Endothelial cell (in vitro differentiated cells): ENCODE measurements at regions not wholly inside any gene's neighbourhood (a gene's known extent, or its start where the extent isn't known, plus 50 kb on each side); places are given as distances from the start of the nearest gene placed in this dataset.

Experiments used
- DNase-seq: peaks from one replicate; pipeline ENCODE4 v3.0.0; 2021; ENCODE audit warnings: low spot score
- H3K27ac Mint-ChIP-seq: one replicate; pipeline ENCODE4 v1.8.0; 2021; ENCODE audit warnings: mixed read lengths, inconsistent platforms; ENCODE audit not compliant: unreplicated experiment
- H3K27me3 Mint-ChIP-seq: one replicate; pipeline ENCODE4 v1.8.0; 2021; ENCODE audit warnings: mild to moderate bottlenecking, moderate library complexity, mixed read lengths, inconsistent platforms; ENCODE audit not compliant: unreplicated experiment
- H3K36me3 Mint-ChIP-seq: one replicate; pipeline ENCODE4 v1.8.0; 2021; ENCODE audit warnings: mild to moderate bottlenecking, low read depth, mixed read lengths, inconsistent platforms; ENCODE audit not compliant: unreplicated experiment
- H3K4me1 Mint-ChIP-seq: one replicate; pipeline ENCODE4 v1.8.0; 2021; ENCODE audit warnings: mild to moderate bottlenecking, mixed read lengths, inconsistent platforms; ENCODE audit not compliant: unreplicated experiment
- H3K4me3 Mint-ChIP-seq: one replicate; pipeline ENCODE4 v1.8.0; 2021; ENCODE audit warnings: mild to moderate bottlenecking, mixed read lengths, inconsistent platforms; ENCODE audit not compliant: unreplicated experiment
- H3K9me3 Mint-ChIP-seq: one replicate; pipeline ENCODE4 v1.8.0; 2021; ENCODE audit warnings: mixed read lengths, inconsistent platforms; ENCODE audit not compliant: unreplicated experiment
- CTCF ChIP-seq: fragments of 200-600 bp; sonication (generic); IDR thresholded peaks from one replicate; pipeline ENCODE4 v1.5.0; 2021; ENCODE audit warnings: antibody characterized with exemption; ENCODE audit not compliant: unreplicated experiment

GRCh38 chr20:51873652-51874051 is 71.3 kb upstream of the SALL4 start:
- TF ChIP-seq CTCF: no peak
- H3K9me3 Mint-ChIP-seq: no peaks in the 10 kb centered on the region
- H3K27ac Mint-ChIP-seq: no peak overlapping the region
- H3K27me3 Mint-ChIP-seq: peaks cover 2% of the 10 kb centered on the region
- H3K36me3 Mint-ChIP-seq: no peaks in the 10 kb centered on the region
- DNase-seq: no peak
- no peak overlapping the region for H3K4me3 Mint-ChIP-seq
- H3K4me1 Mint-ChIP-seq: no peaks in the 10 kb centered on the region

DNA sequence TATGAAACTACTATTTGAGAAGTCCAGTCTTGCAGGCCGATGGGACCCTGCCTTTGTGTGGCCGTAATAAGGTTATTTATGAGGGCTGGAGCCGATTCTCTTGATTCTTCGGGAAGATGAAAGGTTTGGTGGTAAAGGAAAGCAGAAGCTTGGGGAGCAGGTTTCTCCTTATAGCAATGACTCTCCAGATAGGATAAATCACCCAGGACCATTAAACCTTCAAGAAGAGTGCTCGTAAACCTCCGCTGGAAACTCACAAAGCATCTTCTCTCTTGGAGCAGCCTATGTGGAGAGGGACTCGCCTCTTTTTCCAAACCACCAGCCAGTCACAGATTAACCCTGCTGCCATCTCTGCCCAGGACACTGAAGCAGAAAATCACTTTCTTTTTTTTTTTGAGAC is 69.6 kb upstream of the SALL4 start:
- TF ChIP-seq CTCF: no peak
- DNase-seq: no peak
- Mint-ChIP-seq H3K4me1 (no peaks in the 10 kb centered on the region), H3K9me3 (no peaks in the 10 kb centered on the region), H3K27me3 (no peaks in the 10 kb centered on the region), H3K4me3 (no peak overlapping the region), H3K36me3 (no peaks in the 10 kb centered on the region), H3K27ac (no peak overlapping the region)

DNA sequence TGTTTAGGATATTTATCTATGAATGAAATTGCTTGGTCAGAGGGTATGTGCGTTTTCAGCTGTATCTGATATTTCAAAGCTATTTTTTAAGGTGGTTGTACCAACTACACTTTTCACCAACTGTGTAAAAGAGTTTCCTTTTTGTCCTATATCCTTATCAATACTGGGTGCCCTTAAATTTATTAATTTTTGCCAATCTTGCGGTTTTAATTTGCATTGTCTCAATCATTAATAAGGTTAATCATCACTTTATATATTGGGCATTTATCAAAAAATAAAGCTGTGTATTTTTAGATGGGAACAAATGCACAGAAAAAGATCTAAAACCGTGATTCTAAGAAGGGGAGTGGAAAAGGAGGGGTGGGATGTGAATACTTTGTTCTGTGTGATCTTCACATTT is 66.7 kb upstream of the SALL4 start:
- no peak for DNase-seq
- H3K4me1 Mint-ChIP-seq: no peaks in the 10 kb centered on the region
- H3K27ac Mint-ChIP-seq: no peak overlapping the region
- no peak overlapping the region for H3K4me3 Mint-ChIP-seq
- no peak for TF ChIP-seq CTCF
- peaks cover 1% of the 10 kb centered on the region for H3K27me3 Mint-ChIP-seq
- H3K9me3 Mint-ChIP-seq: no peaks in the 10 kb centered on the region
- no peaks in the 10 kb centered on the region for H3K36me3 Mint-ChIP-seq

GRCh38 chr20:51867251-51867650 is 64.9 kb upstream of the SALL4 start:
- H3K9me3 Mint-ChIP-seq: no peaks in the 10 kb centered on the region
- H3K4me1 Mint-ChIP-seq: no peaks in the 10 kb centered on the region
- H3K4me3 Mint-ChIP-seq: no peak overlapping the region
- H3K27me3 Mint-ChIP-seq: peaks cover 1% of the 10 kb centered on the region
- H3K27ac Mint-ChIP-seq: no peak overlapping the region
- no peak for TF ChIP-seq CTCF
- no peaks in the 10 kb centered on the region for H3K36me3 Mint-ChIP-seq
- no peak for DNase-seq

- Mint-ChIP-seq H3K4me1 (no peaks in the 10 kb centered on the region), H3K4me3 (no peak overlapping the region), H3K36me3 (no peaks in the 10 kb centered on the region), H3K9me3 (no peaks in the 10 kb centered on the region), H3K27ac (no peak overlapping the region), H3K27me3 (peaks cover 4% of the 10 kb centered on the region)
- DNase-seq: no peak
- TF ChIP-seq CTCF: no peak
Measured at GRCh38 chr20:51864967-51865366, 62.6 kb upstream of the SALL4 start.
